Activated T-helper 2 cell treated with anti-CD3 and anti-CD28 coated beads, Interferon-gamma antibody, Interleukin-2, Interleukin-4, amounts not matched to agents 10 μg/mL and 5 μg/mL and 100 μg/mL, durations not matched to agents 14 hours and 24 hours and 36 hours (primary cell): ENCODE measurements at regions not wholly inside any gene's neighbourhood (a gene's known extent, or its start where the extent isn't known, plus 50 kb on each side); places are given as distances from the start of the nearest gene placed in this dataset.

Experiments
- DNase-seq: peaks from one replicate; pipeline ENCODE4 v3.0.0; 2021; ENCODE audit warnings: low spot score
- H3K27ac Mint-ChIP-seq: one replicate; pipeline ENCODE4 v1.8.0; 2021; ENCODE audit warnings: mixed read lengths
- H3K27me3 Mint-ChIP-seq: one replicate; pipeline ENCODE4 v1.8.0; 2021; ENCODE audit warnings: low read depth, mixed read lengths
- H3K36me3 Mint-ChIP-seq: one replicate; pipeline ENCODE4 v1.8.0; 2021; ENCODE audit warnings: low read depth, mixed read lengths
- H3K4me1 Mint-ChIP-seq: one replicate; pipeline ENCODE4 v1.8.0; 2021; ENCODE audit warnings: low read depth, mixed read lengths
- H3K4me3 Mint-ChIP-seq: one replicate; pipeline ENCODE4 v1.8.0; 2021; ENCODE audit warnings: low read depth, mild to moderate bottlenecking, moderate library complexity, mixed read lengths
- H3K9me3 Mint-ChIP-seq: one replicate; pipeline ENCODE4 v1.8.0; 2021; ENCODE audit warnings: mixed read lengths
- intact Hi-C: fragments of 100-400 bp; cut with micrococcal nuclease; formaldehyde crosslinking; loops from one replicate; pipeline ENCODE4 v1.15.1; 2023

DNA sequence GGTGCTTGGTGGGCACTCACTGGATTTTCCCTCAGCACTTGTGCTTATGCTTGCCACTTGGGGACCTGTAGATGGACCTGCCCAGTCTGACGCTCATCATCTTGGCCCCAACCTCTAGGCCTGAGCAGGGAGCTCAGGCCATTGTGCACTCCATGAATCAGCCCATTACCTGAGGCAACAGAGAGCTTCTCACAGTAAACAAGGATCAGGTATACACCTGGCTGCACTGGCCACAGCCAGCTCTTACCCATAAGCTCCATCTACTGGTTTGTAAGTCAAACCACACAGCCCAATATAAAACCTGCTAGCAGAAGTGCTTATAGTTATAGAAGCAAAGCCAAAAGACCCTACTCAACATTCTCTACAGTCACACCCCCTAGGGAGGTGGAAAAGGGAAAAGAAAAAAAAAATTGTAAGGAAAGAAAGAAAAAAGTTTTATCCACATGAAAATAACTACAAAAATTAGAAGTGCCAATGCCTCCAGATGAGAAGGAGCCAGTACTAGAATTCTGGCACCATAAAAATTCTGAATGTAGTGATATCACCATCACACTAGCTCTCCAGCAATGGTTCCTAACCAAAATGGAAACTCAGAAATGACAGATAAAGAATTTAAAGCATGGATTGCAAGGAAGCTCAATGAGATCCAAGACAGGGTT is 87.8 kb upstream of the CDH5 start:
- H3K27ac Mint-ChIP-seq: no peak overlapping the region
- no peak overlapping the region for H3K4me3 Mint-ChIP-seq
- H3K9me3 Mint-ChIP-seq: no peaks in the 10 kb centered on the region
- H3K4me1 Mint-ChIP-seq: no peaks in the 10 kb centered on the region
- intact Hi-C loops: no loop called here
- no peak for DNase-seq
- peaks cover 13% of the 10 kb centered on the region for H3K27me3 Mint-ChIP-seq
- H3K36me3 Mint-ChIP-seq: no peaks in the 10 kb centered on the region

DNA sequence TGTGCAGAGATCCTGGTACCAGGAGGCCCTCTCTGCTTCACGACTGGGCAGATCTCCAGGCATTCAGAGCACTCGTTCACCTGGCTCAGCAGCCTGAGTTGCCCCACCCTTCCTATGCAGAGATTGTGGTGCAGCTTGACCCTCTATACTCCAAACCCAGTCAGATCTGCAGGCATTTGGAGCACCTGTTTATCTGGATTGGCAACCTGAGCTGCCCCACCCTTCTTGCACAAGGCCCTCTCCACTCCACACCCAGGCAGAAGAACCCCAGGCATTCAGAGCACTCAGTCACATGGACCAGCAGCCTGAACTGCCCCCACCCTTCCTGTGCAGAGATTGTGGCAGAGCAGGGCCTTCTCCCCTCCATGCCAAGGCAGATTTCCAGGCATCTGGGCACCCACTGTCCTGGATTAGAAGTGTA is 88.4 kb upstream of the CDH5 start:
- no peaks in the 10 kb centered on the region for H3K9me3 Mint-ChIP-seq
- H3K4me1 Mint-ChIP-seq: no peaks in the 10 kb centered on the region
- intact Hi-C loops: no loop called here
- H3K27ac Mint-ChIP-seq: no peak overlapping the region
- DNase-seq: no peak
- H3K27me3 Mint-ChIP-seq: peaks cover 13% of the 10 kb centered on the region
- no peaks in the 10 kb centered on the region for H3K36me3 Mint-ChIP-seq
- no peak overlapping the region for H3K4me3 Mint-ChIP-seq

GRCh38 chr16:66277311-66278070 is 89.0 kb upstream of the CDH5 start:
- Mint-ChIP-seq H3K4me1 (no peaks in the 10 kb centered on the region), H3K36me3 (no peaks in the 10 kb centered on the region), H3K27ac (no peak overlapping the region), H3K4me3 (no peak overlapping the region), H3K27me3 (peaks cover 13% of the 10 kb centered on the region), H3K9me3 (no peaks in the 10 kb centered on the region)
- DNase-seq: no peak
- intact Hi-C loops: no loop called here

GRCh38 chr16:66275775-66276428 is 90.6 kb upstream of the CDH5 start:
- no peak overlapping the region for H3K4me3 Mint-ChIP-seq
- no peaks in the 10 kb centered on the region for H3K36me3 Mint-ChIP-seq
- no peaks in the 10 kb centered on the region for H3K4me1 Mint-ChIP-seq
- peaks cover 15% of the 10 kb centered on the region for H3K27me3 Mint-ChIP-seq
- no peak for DNase-seq
- H3K9me3 Mint-ChIP-seq: no peaks in the 10 kb centered on the region
- H3K27ac Mint-ChIP-seq: no peak overlapping the region
- intact Hi-C loops: loop anchor here (2.0 kb wide), 1 partner anchor 39 kb away; no protein-coding TSS in a partner anchor

DNA sequence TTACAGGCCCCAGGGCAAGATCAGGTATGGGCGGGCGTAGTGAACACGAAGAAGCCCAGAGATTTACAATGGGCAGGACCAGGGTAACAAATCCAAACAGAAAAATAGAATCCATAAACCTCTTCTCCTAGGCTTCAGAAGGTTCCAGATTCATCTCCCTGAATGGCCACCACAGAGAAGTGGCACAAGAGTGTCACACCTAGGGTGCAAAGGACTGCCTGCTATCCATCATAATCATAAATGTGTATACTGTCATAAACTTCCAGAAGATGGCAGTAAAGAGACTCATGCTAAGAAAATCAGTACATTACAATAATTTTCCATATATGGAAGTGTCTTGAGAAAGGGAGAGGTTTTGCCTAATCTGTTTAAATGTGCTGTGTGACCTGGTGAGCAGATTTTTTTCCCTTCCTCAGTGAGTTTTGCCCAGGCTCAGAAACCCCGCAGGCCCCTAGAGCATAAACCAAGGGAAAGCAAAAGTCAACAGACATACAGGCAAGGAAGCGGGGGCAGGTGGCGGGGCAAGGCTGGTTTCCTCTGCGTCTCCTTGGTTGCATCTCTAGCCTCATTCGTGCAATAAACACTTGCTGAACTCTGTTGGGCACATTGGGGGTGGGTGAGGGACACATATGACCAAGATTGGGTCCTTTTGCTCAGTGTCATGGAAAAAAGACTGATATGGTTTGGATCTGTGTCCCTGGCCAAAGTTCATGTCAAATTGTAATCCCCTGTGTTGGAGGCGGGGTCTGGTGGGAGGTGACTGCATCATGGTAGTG is 92.0 kb upstream of the CDH5 start:
- intact Hi-C loops: loop anchor here (2.0 kb wide), 1 partner anchor 40 kb away; no protein-coding TSS in a partner anchor
- Mint-ChIP-seq H3K4me3 (no peak overlapping the region), H3K4me1 (no peaks in the 10 kb centered on the region), H3K9me3 (no peaks in the 10 kb centered on the region), H3K27me3 (peaks cover 6% of the 10 kb centered on the region), H3K36me3 (no peaks in the 10 kb centered on the region), H3K27ac (no peak overlapping the region)
- DNase-seq: no peak

DNA sequence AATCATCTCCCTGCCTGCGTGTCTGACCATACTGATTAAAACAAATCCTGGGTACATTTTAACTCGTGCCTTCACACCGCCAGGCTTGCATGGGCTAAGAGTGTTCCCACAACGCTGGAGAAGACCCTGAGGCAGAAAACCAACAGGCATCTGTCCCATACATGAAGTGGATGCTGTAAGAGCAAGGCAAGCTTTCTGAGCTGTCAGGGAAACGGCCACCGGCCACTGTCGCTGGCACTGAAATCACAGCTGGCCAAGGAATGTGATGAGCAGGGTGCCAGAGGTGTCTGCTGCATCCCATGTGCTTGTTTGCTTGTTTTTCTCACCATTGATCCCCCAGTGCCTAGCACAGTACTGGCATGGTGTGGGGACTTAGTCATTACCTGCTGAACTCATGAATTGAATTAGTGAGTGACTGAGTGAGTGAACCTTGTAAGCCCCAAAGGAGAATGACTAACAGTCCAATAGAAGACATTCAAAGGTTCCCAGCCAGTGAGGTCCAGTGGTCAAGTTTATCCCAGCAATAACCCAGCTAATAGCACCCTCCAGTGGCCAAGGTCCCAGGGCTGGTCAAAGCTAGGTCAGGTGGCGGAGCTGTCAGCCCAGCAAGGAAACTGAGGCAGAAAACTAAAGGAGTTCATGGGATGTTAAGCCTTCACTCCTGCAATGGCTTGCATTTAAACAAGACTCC is 92.7 kb upstream of the CDH5 start:
- Mint-ChIP-seq H3K27me3 (peaks cover 10% of the 10 kb centered on the region), H3K4me3 (no peak overlapping the region), H3K36me3 (no peaks in the 10 kb centered on the region), H3K4me1 (no peaks in the 10 kb centered on the region), H3K27ac (no peak overlapping the region), H3K9me3 (no peaks in the 10 kb centered on the region)
- DNase-seq: no peak
- intact Hi-C loops: loop anchor here (2.0 kb wide), 1 partner anchor 41 kb away; no protein-coding TSS in a partner anchor

- H3K27ac Mint-ChIP-seq: no peak overlapping the region
- no peaks in the 10 kb centered on the region for H3K9me3 Mint-ChIP-seq
- DNase-seq: no peak
- H3K4me1 Mint-ChIP-seq: no peaks in the 10 kb centered on the region
- intact Hi-C loops: no loop called here
- no peak overlapping the region for H3K4me3 Mint-ChIP-seq
- H3K27me3 Mint-ChIP-seq: peaks cover 13% of the 10 kb centered on the region
- H3K36me3 Mint-ChIP-seq: no peaks in the 10 kb centered on the region
Observed at GRCh38 chr16:66273053-66273452, 93.4 kb upstream of the CDH5 start.

DNA sequence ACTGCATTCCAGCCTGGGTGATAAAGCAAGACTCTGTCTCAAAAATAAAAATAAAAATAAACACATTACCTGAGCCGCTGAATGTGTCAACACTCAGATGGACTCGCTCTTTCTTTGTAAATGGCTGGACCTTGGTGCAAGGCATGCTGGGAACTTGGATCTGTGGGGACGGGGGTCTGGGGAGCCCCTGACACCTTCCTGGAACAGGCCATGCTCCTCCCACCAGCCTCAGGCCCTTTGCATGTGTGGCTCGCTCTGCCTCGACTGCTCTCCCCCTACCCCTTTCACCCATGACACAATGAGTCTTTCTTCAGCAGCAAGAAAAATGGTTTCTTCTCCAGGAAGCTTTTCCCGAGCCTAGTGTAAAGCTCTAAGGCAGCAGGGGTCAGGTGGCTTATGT is 94.0 kb upstream of the CDH5 start:
- intact Hi-C loops: no loop called here
- no peak overlapping the region for H3K4me3 Mint-ChIP-seq
- peaks cover 16% of the 10 kb centered on the region for H3K27me3 Mint-ChIP-seq
- H3K4me1 Mint-ChIP-seq: no peaks in the 10 kb centered on the region
- H3K9me3 Mint-ChIP-seq: no peaks in the 10 kb centered on the region
- H3K27ac Mint-ChIP-seq: no peak overlapping the region
- H3K36me3 Mint-ChIP-seq: no peaks in the 10 kb centered on the region
- DNase-seq: no peak

- Mint-ChIP-seq H3K4me3 (no peak overlapping the region), H3K36me3 (no peaks in the 10 kb centered on the region), H3K9me3 (no peaks in the 10 kb centered on the region), H3K4me1 (no peaks in the 10 kb centered on the region), H3K27me3 (peaks cover 21% of the 10 kb centered on the region), H3K27ac (no peak overlapping the region)
- DNase-seq: no peak
- intact Hi-C loops: no loop called here
Observed at GRCh38 chr16:66271074-66272060, 95.1 kb upstream of the CDH5 start.

DNA sequence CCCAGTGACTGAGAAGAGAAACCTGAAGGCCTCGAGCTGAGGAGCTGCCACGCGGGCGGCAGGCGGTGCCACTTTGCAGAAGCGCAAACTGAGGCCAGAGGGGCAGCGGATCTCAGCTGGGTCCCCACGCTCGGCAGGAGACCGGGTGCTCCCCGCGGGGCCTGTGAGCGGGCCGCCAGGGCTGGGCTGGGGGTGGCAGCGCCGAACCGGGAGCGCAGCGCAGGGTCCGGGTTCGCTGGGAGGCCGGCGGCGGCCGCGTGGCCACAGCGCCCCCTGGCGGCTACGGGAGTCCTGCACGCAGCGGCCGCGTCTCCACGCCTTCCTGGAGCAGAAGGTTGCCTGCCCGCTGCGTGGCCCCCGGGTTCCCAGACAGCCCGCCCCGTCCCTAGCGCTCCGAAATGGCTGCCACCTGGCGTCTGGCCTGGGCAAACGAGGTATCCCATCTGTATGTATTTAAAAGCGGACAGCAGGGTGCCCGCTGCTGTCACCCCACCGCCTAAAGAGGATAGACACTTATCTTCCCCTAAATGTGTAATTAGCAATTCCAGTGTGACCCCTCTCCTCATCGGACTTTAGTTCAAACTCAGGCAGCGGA is 96.1 kb upstream of the CDH5 start:
- H3K4me3 Mint-ChIP-seq: no peak overlapping the region
- peaks cover 24% of the 10 kb centered on the region for H3K27me3 Mint-ChIP-seq
- H3K4me1 Mint-ChIP-seq: no peaks in the 10 kb centered on the region
- no peaks in the 10 kb centered on the region for H3K36me3 Mint-ChIP-seq
- H3K9me3 Mint-ChIP-seq: no peaks in the 10 kb centered on the region
- intact Hi-C loops: no loop called here
- H3K27ac Mint-ChIP-seq: no peak overlapping the region
- DNase-seq: peak; percentile 50

- DNase-seq: no peak
- no peaks in the 10 kb centered on the region for H3K9me3 Mint-ChIP-seq
- intact Hi-C loops: no loop called here
- no peaks in the 10 kb centered on the region for H3K36me3 Mint-ChIP-seq
- H3K27me3 Mint-ChIP-seq: peaks cover 24% of the 10 kb centered on the region
- no peak overlapping the region for H3K4me3 Mint-ChIP-seq
- no peak overlapping the region for H3K27ac Mint-ChIP-seq
- no peaks in the 10 kb centered on the region for H3K4me1 Mint-ChIP-seq
Observed at GRCh38 chr16:66269617-66270332, 96.7 kb upstream of the CDH5 start.
